BE2C (cell line): ENCODE measurements at regions not wholly inside any gene's neighbourhood (a gene's known extent, or its start where the extent isn't known, plus 50 kb on each side); places are given as distances from the start of the nearest gene placed in this dataset.

ENCODE experiments used
- DNase-seq: peaks from one replicate; pipeline ENCODE4 v3.0.0-alpha.2; 2020
- H3K27me3 ChIP-seq: fragments of 250-450 bp; sonication (Bioruptor Pico); 2 replicates; pipeline ENCODE4 v1.5.1; 2020; ENCODE audit warnings: mild to moderate bottlenecking
- H3K36me3 ChIP-seq: fragments of 250-450 bp; sonication (Bioruptor Pico); 2 replicates; pipeline ENCODE4 v1.5.1; 2020; ENCODE audit warnings: mild to moderate bottlenecking
- H3K4me1 ChIP-seq: fragments of 250-450 bp; sonication (Bioruptor Pico); 2 replicates; pipeline ENCODE4 v1.5.1; 2020
- H3K4me3 ChIP-seq: 2 replicates; pipeline ENCODE4 v1.5.1; 2011; ENCODE audit warnings: low read depth, low read length
- H3K9me3 ChIP-seq: fragments of 250-450 bp; sonication (Bioruptor Pico); 2 replicates; pipeline ENCODE4 v1.5.1; 2020
- TF ChIP-seq, protein P1 (sequence below): IDR thresholded peaks from 2 replicates; pipeline ENCODE4 v1.5.1; 2012; ENCODE audit warnings: mild to moderate bottlenecking, low read depth, low read length

DNA sequence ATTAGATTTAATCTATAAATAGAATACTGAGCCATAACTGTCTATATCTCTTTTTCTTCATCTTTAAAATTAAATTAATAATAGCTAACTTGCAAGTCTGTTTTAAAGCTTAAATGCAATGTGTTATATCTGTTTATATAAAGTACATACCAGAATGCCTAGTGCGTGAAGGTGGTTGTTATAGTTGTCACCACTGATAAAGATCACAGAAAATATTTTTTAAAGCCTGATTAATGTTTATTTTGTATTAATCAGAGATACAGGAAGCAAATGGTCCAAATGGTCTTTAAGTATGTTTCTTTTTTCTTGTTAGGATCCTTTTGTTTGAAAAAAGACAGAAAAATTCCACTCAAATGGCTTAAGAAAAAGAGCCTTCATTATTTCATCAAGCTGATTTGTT, 560.6 kb downstream of the CPS1 start:
- Histone ChIP-seq H3K27me3 (no peaks in the 10 kb centered on the region), H3K9me3 (no peaks in the 10 kb centered on the region), H3K4me1 (no peaks in the 10 kb centered on the region), H3K4me3 (no peak overlapping the region), H3K36me3 (no peaks in the 10 kb centered on the region)
- TF ChIP-seq, protein P1, sequence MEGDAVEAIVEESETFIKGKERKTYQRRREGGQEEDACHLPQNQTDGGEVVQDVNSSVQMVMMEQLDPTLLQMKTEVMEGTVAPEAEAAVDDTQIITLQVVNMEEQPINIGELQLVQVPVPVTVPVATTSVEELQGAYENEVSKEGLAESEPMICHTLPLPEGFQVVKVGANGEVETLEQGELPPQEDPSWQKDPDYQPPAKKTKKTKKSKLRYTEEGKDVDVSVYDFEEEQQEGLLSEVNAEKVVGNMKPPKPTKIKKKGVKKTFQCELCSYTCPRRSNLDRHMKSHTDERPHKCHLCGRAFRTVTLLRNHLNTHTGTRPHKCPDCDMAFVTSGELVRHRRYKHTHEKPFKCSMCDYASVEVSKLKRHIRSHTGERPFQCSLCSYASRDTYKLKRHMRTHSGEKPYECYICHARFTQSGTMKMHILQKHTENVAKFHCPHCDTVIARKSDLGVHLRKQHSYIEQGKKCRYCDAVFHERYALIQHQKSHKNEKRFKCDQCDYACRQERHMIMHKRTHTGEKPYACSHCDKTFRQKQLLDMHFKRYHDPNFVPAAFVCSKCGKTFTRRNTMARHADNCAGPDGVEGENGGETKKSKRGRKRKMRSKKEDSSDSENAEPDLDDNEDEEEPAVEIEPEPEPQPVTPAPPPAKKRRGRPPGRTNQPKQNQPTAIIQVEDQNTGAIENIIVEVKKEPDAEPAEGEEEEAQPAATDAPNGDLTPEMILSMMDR, result no peak
- no peak for DNase-seq

DNA sequence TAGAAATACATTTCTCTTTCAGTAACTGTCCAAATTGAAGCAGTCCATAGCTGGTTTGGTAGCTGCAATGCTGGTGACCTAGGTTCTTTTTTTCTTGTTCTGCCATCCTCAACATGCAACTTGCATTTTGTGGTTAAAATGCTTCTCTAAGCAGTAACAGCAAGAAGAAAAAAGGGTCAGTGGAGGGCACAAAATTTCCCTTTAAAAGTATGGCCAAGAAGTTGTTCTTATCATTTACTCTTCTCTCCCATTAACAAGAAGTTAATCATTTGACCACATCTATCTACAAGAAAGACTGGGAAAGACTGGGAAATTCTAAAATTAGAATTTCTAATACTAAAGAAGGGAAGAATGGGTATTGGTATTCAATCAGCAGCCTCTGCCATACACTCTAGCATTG, 569.9 kb downstream of the CPS1 start:
- H3K9me3 ChIP-seq, result no peaks in the 10 kb centered on the region
- DNase-seq, result no peak
- H3K4me3 ChIP-seq, result no peak overlapping the region
- no peaks in the 10 kb centered on the region for H3K36me3 ChIP-seq
- H3K4me1 ChIP-seq, result no peaks in the 10 kb centered on the region
- TF ChIP-seq, protein P1, result no peak
- H3K27me3 ChIP-seq, result no peaks in the 10 kb centered on the region

DNA sequence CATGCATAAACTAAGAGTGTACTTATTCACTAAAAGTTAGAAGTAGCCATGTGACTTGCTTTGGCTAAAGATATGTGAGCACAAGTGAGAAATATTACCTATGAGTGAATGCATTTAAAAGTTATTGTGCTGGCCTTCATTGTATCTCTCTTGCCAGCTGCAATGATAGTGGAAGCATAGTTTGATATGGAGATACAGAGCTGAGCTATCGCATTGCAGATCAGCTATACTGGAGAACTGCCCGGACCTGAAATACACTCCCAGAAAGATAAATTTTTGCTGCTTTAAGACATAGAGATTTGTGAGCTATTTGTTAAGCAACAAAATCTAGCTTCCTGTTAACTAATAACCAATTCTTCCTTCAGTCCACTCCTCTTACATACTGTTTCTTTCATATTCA, 571.1 kb downstream of the CPS1 start:
- no peak overlapping the region for H3K4me3 ChIP-seq
- TF ChIP-seq, protein P1, result no peak
- no peaks in the 10 kb centered on the region for H3K4me1 ChIP-seq
- H3K27me3 ChIP-seq, result no peaks in the 10 kb centered on the region
- H3K9me3 ChIP-seq, result no peaks in the 10 kb centered on the region
- no peak for DNase-seq
- no peaks in the 10 kb centered on the region for H3K36me3 ChIP-seq

DNA sequence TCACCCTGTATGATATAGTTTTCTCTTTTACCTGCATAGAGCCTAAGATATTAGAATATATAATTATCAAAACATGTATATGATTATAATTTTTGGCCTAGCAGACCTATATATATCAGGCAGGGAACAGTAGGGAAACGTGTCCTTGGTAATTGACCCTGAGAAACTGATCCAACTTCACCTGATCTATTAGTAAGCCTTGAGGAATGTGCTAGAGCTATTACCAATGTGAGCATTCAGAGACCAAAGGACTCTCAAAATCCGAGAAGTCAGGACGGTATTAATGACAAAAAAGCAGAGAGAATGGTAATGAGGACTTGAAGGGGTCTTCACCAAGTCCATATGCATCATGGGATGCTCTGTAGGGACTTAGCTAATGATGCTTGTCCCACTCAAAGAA, 571.9 kb downstream of the CPS1 start:
- no peak for DNase-seq
- H3K4me1 ChIP-seq, result no peaks in the 10 kb centered on the region
- no peaks in the 10 kb centered on the region for H3K36me3 ChIP-seq
- TF ChIP-seq, protein P1, result no peak
- H3K4me3 ChIP-seq, result no peak overlapping the region
- no peaks in the 10 kb centered on the region for H3K9me3 ChIP-seq
- no peaks in the 10 kb centered on the region for H3K27me3 ChIP-seq

- H3K4me1 ChIP-seq, result no peaks in the 10 kb centered on the region
- no peak for DNase-seq
- no peaks in the 10 kb centered on the region for H3K9me3 ChIP-seq
- H3K4me3 ChIP-seq, result no peak overlapping the region
- no peaks in the 10 kb centered on the region for H3K27me3 ChIP-seq
- TF ChIP-seq, protein P1, result no peak
- H3K36me3 ChIP-seq, result no peaks in the 10 kb centered on the region
Observed at GRCh38 chr2:211129798-211130197, 573.4 kb downstream of the CPS1 start.

- TF ChIP-seq, protein P1, result no peak
- no peaks in the 10 kb centered on the region for H3K9me3 ChIP-seq
- H3K27me3 ChIP-seq, result no peaks in the 10 kb centered on the region
- no peaks in the 10 kb centered on the region for H3K36me3 ChIP-seq
- no peak for DNase-seq
- H3K4me3 ChIP-seq, result no peak overlapping the region
- no peaks in the 10 kb centered on the region for H3K4me1 ChIP-seq
Observed at GRCh38 chr2:211132046-211132445, 575.6 kb downstream of the CPS1 start.
